ENCODE measurements at regions not wholly inside any gene's neighbourhood (a gene's known extent, or its start where the extent isn't known, plus 50 kb on each side); places are given as distances from the start of the nearest gene placed in this dataset.

DNA sequence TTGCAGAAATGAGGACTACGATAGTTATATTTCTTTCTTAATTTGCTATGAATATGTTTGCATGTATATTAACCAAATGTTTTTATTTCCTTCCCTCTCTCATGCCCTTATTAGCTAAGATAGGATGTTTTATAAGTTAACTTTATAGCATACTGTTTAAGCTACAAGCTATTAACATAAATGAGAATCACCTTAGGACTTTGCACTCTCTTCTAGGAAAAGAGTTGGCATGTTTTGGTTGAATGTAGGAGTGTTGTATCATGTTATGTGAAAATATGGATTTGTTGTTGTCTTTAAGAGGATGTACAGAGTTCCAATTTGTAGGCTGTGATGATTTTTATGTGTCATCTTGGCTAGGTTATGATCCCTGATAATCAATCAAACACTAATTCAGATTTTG, 467.4 kb upstream of the SETBP1 start:
- no peak for TF ChIP-seq POLR2AphosphoS5 (IDR thresholded peaks at IDR 0.05; ENCODE audit: low read depth, low read length)
- no peak for TF ChIP-seq POLR2A (IDR thresholded peaks at IDR 0.05; ENCODE audit: low read depth, low read length)
- no peak for TF ChIP-seq TAF1 (IDR thresholded peaks at IDR 0.05; ENCODE audit: borderline replicate concordance, low read depth, low read length)
